ENCODE measurements at regions not wholly inside any gene's neighbourhood (a gene's known extent, or its start where the extent isn't known, plus 50 kb on each side); places are given as distances from the start of the nearest gene placed in this dataset.

- TF ChIP-seq HES2 (IDR thresholded peaks at IDR 0.05) (no peak), NR3C1 (IDR thresholded peaks at IDR 0.05) (no peak), KDM1A (IDR thresholded peaks at IDR 0.05; ENCODE audit: low read depth) (no peak)
These were observed 173.9 kb upstream of the SNX7 start (continued) for GRCh38 chr1:98487620-98488019.

GRCh38 chr1:98482611-98483010 is 178.9 kb upstream of the SNX7 start:
- ChIA-PET CTCF (no interaction called here), POLR2A (no interaction called here)
- ATAC-seq (no peak), DNase-seq (ENCODE audit: low read depth in 1 of 2, low spot score in 1 of 2) (no peak), FAIRE-seq (no peak)
- H3K4me1 ChIP-seq = no peaks in the 10 kb centered on the region
- WGBS (ENCODE audit: missing lambda C conversion rate) = 85% methylated on average over 3 of the region's 3 CpGs
- no peak overlapping the region for H3K4me3 ChIP-seq
- no peak overlapping the region for H3K27ac ChIP-seq
- no peaks in the 10 kb centered on the region for H3K9me3 ChIP-seq
- TF ChIP-seq FOXS1 (CRISPR knock-in tag; IDR thresholded peaks at IDR 0.05) (no peak), CEBPB (IDR thresholded peaks at IDR 0.05) (no peak), FOSB (CRISPR knock-in tag; IDR thresholded peaks at IDR 0.05) (no peak), PBX3 (IDR thresholded peaks at IDR 0.05) (no peak), USF2 (IDR thresholded peaks at IDR 0.05) (no peak), ELK1 (IDR thresholded peaks at IDR 0.05; ENCODE audit: low read depth, low read length) (no peak), MAFK (IDR thresholded peaks at IDR 0.05; ENCODE audit: partially characterized antibody) (no peak), KDM1A (IDR thresholded peaks at IDR 0.05; ENCODE audit: low read depth) (no peak), ZNF302 (CRISPR knock-in tag; IDR thresholded peaks at IDR 0.05) (no peak), TP53 (CRISPR knock-in tag; IDR thresholded peaks at IDR 0.05) (no peak), CTCF (IDR thresholded peaks at IDR 0.05) (no peak), POLR2A (IDR thresholded peaks at IDR 0.05; ENCODE audit: low read length) (no peak), RNF2 (IDR thresholded peaks at IDR 0.05; ENCODE audit: borderline replicate concordance, low read depth) (no peak), JUN (IDR thresholded peaks at IDR 0.05) (no peak)
- H3K4me2 ChIP-seq = no peak overlapping the region

- DNase-seq (ENCODE audit: low read depth in 1 of 2, low spot score in 1 of 2) = no peak
- ATAC-seq = no peak
- WGBS (ENCODE audit: missing lambda C conversion rate) = 44% methylated on average over 2 of the region's 2 CpGs
- CTCF ChIA-PET = interaction anchor here (0.7 kb wide), 1 partner anchor 1386 kb away, joined by 3 read pairs; no protein-coding TSS in a partner anchor
- Histone ChIP-seq H3K27ac (no peak overlapping the region), H3K4me1 (no peaks in the 10 kb centered on the region), H3K9me3 (no peaks in the 10 kb centered on the region), H3K4me3 (no peak overlapping the region), H3K4me2 (no peak overlapping the region)
- POLR2A ChIA-PET = no interaction called here
- FAIRE-seq = no peak
- no peak for TF ChIP-seq CHD4 (IDR thresholded peaks at IDR 0.05; ENCODE audit: borderline replicate concordance)
- no peak for TF ChIP-seq SREBF2 (IDR thresholded peaks at IDR 0.05)
- TF ChIP-seq ZNF302 (CRISPR knock-in tag; IDR thresholded peaks at IDR 0.05) = no peak
- TF ChIP-seq CBX8 (IDR thresholded peaks at IDR 0.05) = no peak
- no peak for TF ChIP-seq CTCF (IDR thresholded peaks at IDR 0.05)
- no peak for TF ChIP-seq MAZ (IDR thresholded peaks at IDR 0.05; ENCODE audit: borderline replicate concordance, low read depth, low read length)
- TF ChIP-seq BCL3 (IDR thresholded peaks at IDR 0.05) = no peak
- TF ChIP-seq ATOH8 (CRISPR knock-in tag; IDR thresholded peaks at IDR 0.05; ENCODE audit: low read depth) = no peak
- no peak for TF ChIP-seq HOXB13 (CRISPR knock-in tag; IDR thresholded peaks at IDR 0.05; ENCODE audit: low read depth)
- no peak for TF ChIP-seq HOXB5 (CRISPR knock-in tag; IDR thresholded peaks at IDR 0.05)
- no peak for TF ChIP-seq SMC3 (IDR thresholded peaks at IDR 0.05)
- no peak for TF ChIP-seq GATA3 (IDR thresholded peaks at IDR 0.05; ENCODE audit: borderline replicate concordance)
- no peak for TF ChIP-seq MYC (IDR thresholded peaks at IDR 0.05; ENCODE audit: borderline replicate concordance, low read length)
These were observed 181.2 kb upstream of the SNX7 start for GRCh38 chr1:98480271-98480670.
